DND-41 (cell line): ENCODE measurements at regions not wholly inside any gene's neighbourhood (a gene's known extent, or its start where the extent isn't known, plus 50 kb on each side); places are given as distances from the start of the nearest gene placed in this dataset.

Experiments
- CTCF ChIP-seq: IDR thresholded peaks from 2 replicates; pipeline ENCODE4 v1.5.1; 2012; ENCODE audit warnings: borderline replicate concordance, low read length, moderate library complexity, mild to moderate bottlenecking; ENCODE audit not compliant: poor library complexity, severe bottlenecking; ENCODE audit errors: extremely low read depth
- EZH2 ChIP-seq: IDR thresholded peaks from 3 replicates; pipeline ENCODE4 v1.6.1; 2012; ENCODE audit warnings: borderline replicate concordance, low read depth, mild to moderate bottlenecking, moderate library complexity, low read length, inconsistent platforms; ENCODE audit not compliant: severe bottlenecking

DNA sequence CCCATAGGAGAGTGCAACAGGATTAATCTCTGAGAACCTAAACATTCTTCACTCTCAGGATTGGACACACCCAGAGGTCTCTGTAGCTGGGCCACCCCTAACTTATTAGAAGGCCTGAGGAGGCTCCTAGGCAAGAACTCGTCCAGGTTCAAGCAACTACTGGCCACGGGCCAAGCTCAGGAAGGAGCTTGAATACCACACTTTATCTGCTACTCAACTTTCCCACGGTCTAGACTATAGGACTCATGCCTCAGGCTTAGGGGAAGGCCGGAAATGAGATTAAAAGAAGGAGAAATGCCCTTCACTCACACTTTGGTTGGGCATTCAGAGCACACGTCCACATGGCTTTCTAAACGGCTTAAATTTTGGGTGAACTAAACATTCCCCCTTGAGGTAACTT lies 142.8 kb upstream of the PHYHIPL start:
- TF ChIP-seq CTCF (no peak), EZH2 (no peak)
